Fibroblast of lung (primary cell): ENCODE measurements at regions not wholly inside any gene's neighbourhood (a gene's known extent, or its start where the extent isn't known, plus 50 kb on each side); places are given as distances from the start of the nearest gene placed in this dataset.

ENCODE experiments used
- CTCF ChIP-seq, 2 donors: IDR thresholded peaks in 1 of 2; conservative IDR thresholded peaks in 1 of 2; 1 replicate in 1 of 2; 2 replicates in 1 of 2; pipeline ENCODE4 v1.5.1; 2011 to 2012; ENCODE audit warnings: low read length in 2 of 2, control low read depth in 1 of 2, inconsistent platforms in 1 of 2, low read depth in 1 of 2, mild to moderate bottlenecking in 1 of 2
- EZH2 ChIP-seq: IDR thresholded peaks from 2 replicates; pipeline ENCODE4 v1.5.1; 2012; ENCODE audit warnings: low read length, control low read depth, mild to moderate bottlenecking; ENCODE audit errors: missing control alignments

GRCh38 chr5:122236270-122237040, 75.6 kb upstream of the SNCAIP start:
- no peak for TF ChIP-seq CTCF (conservative IDR thresholded peaks at IDR 0.05 in 1 of 2, IDR thresholded peaks at IDR 0.05 in 1 of 2; ENCODE audit: low read depth in 1 of 2, low read length in 2 of 2)
- no peak for TF ChIP-seq EZH2
